GM12872 (cell line): ENCODE measurements at regions not wholly inside any gene's neighbourhood (a gene's known extent, or its start where the extent isn't known, plus 50 kb on each side); places are given as distances from the start of the nearest gene placed in this dataset.

Source experiments
- CTCF ChIP-seq: IDR thresholded peaks from 3 replicates; pipeline ENCODE4 v1.5.1; 2011; ENCODE audit warnings: low read depth, mild to moderate bottlenecking, low read length, moderate library complexity; ENCODE audit not compliant: insufficient read depth

GRCh38 chr16:6153901-6154300 is 1056.3 kb upstream of the EEF2KMT start:
- TF ChIP-seq CTCF, result no peak

GRCh38 chr16:6149031-6149430 is 1051.4 kb upstream of the EEF2KMT start:
- TF ChIP-seq CTCF, result no peak

GRCh38 chr16:6148361-6148760 is 1050.8 kb upstream of the EEF2KMT start:
- no peak for TF ChIP-seq CTCF

GRCh38 chr16:6146874-6147425 is 1049.4 kb upstream of the EEF2KMT start:
- TF ChIP-seq CTCF, result no peak

- TF ChIP-seq CTCF, result no peak
These were observed 1048.8 kb upstream of the EEF2KMT start for GRCh38 chr16:6146356-6146755.

- TF ChIP-seq CTCF, result no peak
These were observed 1046.9 kb upstream of the EEF2KMT start for GRCh38 chr16:6144463-6144862.

GRCh38 chr16:6143020-6143419 is 1045.4 kb upstream of the EEF2KMT start:
- TF ChIP-seq CTCF, result no peak
